Dermis microvascular lymphatic vessel endothelial cell (primary cell): ENCODE measurements at regions not wholly inside any gene's neighbourhood (a gene's known extent, or its start where the extent isn't known, plus 50 kb on each side); places are given as distances from the start of the nearest gene placed in this dataset.

Experiments
- DNase-seq, 2 donors: peaks; one replicate each; pipeline versions ENCODE4 v3.0.0 to v3.0.0-alpha.2; 2010; ENCODE audit warnings: low read depth in 2 of 2

GRCh38 chr6:130761286-130761685 lies 65.9 kb upstream of the SMLR1 start:
- no peak for DNase-seq

GRCh38 chr6:130765181-130765727 lies 62.0 kb upstream of the SMLR1 start:
- no peak for DNase-seq

GRCh38 chr6:130766239-130767144 lies 60.7 kb upstream of the SMLR1 start:
- DNase-seq: no peak

GRCh38 chr6:130769861-130770260 lies 57.3 kb upstream of the SMLR1 start:
- DNase-seq: no peak

GRCh38 chr6:130771741-130772140 lies 55.5 kb upstream of the SMLR1 start:
- no peak for DNase-seq

DNA sequence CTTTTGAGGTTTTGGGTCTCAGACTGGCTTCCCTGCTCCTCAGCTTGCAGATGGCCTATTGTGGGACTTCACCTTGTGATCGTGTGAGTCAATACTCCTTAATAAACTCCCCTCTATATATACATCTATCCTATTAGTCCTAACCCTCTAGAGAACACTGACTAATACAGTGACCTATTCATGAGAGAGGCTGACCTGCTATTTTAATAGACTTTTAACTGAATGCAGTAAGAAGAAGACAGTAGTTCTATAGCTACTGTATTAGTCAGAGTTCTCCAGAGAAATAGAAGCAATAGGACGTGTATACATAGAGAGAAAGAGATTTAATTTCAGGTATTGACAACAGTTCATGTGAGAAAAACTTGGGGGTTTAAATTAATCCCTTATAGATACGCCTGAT lies 53.3 kb upstream of the SMLR1 start:
- no peak for DNase-seq

- DNase-seq: no peak
Measured at GRCh38 chr6:130775411-130776012, 51.7 kb upstream of the SMLR1 start.

GRCh38 chr6:130776287-130776925 lies 50.8 kb upstream of the SMLR1 start:
- DNase-seq: no peak
